Fibroblast of mammary gland (primary cell): ENCODE measurements at regions not wholly inside any gene's neighbourhood (a gene's known extent, or its start where the extent isn't known, plus 50 kb on each side); places are given as distances from the start of the nearest gene placed in this dataset.
"Not testable (repeated sequence)": the region's sequence is repeated elsewhere in the genome, so short reads cannot be mapped to it uniquely, and the experiment has no call there.

Source experiments
- DNase-seq: peaks from one replicate; pipeline ENCODE4 v3.0.0-alpha.2; 2010; ENCODE audit warnings: low read depth
- H3K4me3 ChIP-seq: 2 replicates; pipeline ENCODE4 v1.5.1; 2011; ENCODE audit warnings: low read depth, mild to moderate bottlenecking, low read length, moderate library complexity; ENCODE audit not compliant: control insufficient read depth
- CTCF ChIP-seq: conservative IDR thresholded peaks from 2 replicates; pipeline ENCODE4 v1.5.1; 2011; ENCODE audit warnings: low read depth, low read length, inconsistent platforms; ENCODE audit not compliant: control insufficient read depth, insufficient read depth

GRCh38 chr22:36083056-36083455 lies 54.4 kb upstream of the RBFOX2 start:
- H3K4me3 ChIP-seq = no peak overlapping the region
- no peak for DNase-seq
- TF ChIP-seq CTCF = no peak

- TF ChIP-seq CTCF = no peak
- no peak overlapping the region for H3K4me3 ChIP-seq
- peak; percentile 99 for DNase-seq
These were observed 52.4 kb upstream of the RBFOX2 start for GRCh38 chr22:36081023-36081431.

GRCh38 chr22:36080281-36080680 lies 51.7 kb upstream of the RBFOX2 start:
- not testable (repeated sequence) for H3K4me3 ChIP-seq, DNase-seq

- no peak for DNase-seq
- TF ChIP-seq CTCF = no peak
- H3K4me3 ChIP-seq = no peak overlapping the region
These were observed 50.4 kb upstream of the RBFOX2 start for GRCh38 chr22:36079041-36079440.
